Hepatocyte (in vitro differentiated cells): ENCODE measurements at regions not wholly inside any gene's neighbourhood (a gene's known extent, or its start where the extent isn't known, plus 50 kb on each side); places are given as distances from the start of the nearest gene placed in this dataset.

ENCODE experiments used
- EZH2phosphoT487 ChIP-seq: fragments of 200-600 bp; sonication (generic); IDR thresholded peaks from one replicate; pipeline ENCODE4 v1.6.1; 2018; ENCODE audit warnings: antibody characterized with exemption, mild to moderate bottlenecking, low read depth, moderate library complexity; ENCODE audit not compliant: unreplicated experiment, severe bottlenecking
- TF ChIP-seq, protein P1 (sequence below): fragments of 200-600 bp; sonication (generic); IDR thresholded peaks from 2 replicates; pipeline ENCODE4 v1.5.1; 2016; ENCODE audit warnings: antibody characterized with exemption, mild to moderate bottlenecking; ENCODE audit not compliant: poor library complexity

- TF ChIP-seq, protein P1, sequence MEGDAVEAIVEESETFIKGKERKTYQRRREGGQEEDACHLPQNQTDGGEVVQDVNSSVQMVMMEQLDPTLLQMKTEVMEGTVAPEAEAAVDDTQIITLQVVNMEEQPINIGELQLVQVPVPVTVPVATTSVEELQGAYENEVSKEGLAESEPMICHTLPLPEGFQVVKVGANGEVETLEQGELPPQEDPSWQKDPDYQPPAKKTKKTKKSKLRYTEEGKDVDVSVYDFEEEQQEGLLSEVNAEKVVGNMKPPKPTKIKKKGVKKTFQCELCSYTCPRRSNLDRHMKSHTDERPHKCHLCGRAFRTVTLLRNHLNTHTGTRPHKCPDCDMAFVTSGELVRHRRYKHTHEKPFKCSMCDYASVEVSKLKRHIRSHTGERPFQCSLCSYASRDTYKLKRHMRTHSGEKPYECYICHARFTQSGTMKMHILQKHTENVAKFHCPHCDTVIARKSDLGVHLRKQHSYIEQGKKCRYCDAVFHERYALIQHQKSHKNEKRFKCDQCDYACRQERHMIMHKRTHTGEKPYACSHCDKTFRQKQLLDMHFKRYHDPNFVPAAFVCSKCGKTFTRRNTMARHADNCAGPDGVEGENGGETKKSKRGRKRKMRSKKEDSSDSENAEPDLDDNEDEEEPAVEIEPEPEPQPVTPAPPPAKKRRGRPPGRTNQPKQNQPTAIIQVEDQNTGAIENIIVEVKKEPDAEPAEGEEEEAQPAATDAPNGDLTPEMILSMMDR, result no peak
- no peak for TF ChIP-seq EZH2phosphoT487
Observed at GRCh38 chr6:150304429-150304828, 64.4 kb upstream of the IYD start.
